ENCODE measurements at regions not wholly inside any gene's neighbourhood (a gene's known extent, or its start where the extent isn't known, plus 50 kb on each side); places are given as distances from the start of the nearest gene placed in this dataset.
"Not testable (repeated sequence)": the region's sequence is repeated elsewhere in the genome, so short reads cannot be mapped to it uniquely, and the experiment has no call there.

GRCh38 chr13:54737211-54737610 is 1708.6 kb downstream of the OLFM4 start:
- not testable (repeated sequence) for DNase-seq

DNA sequence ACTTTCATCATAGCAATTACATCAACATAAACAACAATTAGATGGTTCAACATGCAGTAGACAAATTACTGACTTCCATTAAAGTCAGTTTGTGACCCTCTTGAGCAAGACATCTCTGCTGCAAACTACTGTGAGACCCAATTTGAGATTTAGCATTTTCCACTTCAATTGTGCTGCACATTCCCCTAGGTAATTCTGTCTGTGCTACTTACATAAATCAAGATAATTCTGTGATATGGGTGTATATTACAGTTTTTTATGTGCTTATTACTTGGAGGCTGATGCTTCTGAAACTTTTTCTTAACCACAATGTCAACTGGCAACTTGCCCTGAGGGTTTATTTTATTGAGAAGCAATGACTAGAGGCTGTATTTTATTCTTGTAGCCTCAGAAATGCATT is 1714.4 kb downstream of the OLFM4 start:
- DNase-seq: no peak

DNA sequence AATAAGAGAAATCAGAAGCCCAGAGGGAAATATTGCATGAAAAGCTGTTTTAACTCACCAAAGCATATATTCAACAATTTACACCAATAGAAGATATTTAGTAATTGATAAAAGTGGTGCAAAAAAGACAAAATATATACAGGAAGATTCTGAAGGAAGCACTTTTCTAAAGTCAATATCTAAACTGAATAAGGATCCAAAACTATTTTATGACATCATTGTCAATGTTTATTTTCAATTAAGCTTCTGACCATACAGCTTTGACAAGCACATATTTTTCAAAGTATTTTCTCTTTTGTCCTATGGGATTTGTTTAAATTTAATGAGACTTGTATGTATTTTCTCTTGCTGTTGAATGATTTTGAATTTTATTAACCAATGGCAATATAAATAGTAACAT is 1716.1 kb downstream of the OLFM4 start:
- no peak for DNase-seq

DNA sequence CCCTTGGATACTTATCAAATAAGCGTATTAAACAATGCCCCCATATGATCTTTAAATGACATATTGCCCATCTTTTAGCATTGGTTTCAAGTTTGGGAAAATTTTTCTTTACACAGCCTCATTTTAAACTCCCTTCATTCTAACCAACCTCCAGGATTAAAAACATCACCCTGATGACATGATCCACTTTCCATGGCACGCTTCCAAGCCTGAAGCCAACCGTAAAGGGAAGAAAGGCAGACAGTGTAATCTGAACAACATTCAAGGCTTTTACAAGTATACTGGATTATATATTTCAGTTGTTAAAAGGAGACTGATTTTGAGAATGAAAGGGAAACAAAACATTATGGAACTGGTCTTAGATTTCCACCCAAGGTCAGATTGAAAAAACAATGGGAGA is 1721.9 kb downstream of the OLFM4 start:
- no peak for DNase-seq

DNA sequence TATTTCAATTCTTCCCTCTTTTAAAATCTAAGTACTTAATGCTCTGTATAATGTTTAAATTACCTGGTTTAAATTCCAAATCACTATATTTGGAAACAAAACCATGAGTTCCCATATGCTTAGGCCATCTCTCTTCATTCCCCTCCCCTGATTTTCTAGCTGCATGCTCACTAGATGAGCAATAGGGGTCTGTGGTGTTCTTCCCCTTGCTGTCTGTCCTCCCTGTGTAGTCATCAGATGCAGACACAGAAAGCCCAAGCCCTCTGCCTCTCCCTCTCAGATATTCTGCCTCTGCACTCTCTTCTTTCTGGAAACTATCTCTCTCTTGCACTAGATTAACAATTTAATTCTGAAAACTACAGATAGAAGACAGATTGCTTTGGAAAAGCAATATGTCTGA is 1730.2 kb downstream of the OLFM4 start:
- DNase-seq: no peak

- no peak for DNase-seq
Measured at GRCh38 chr13:54768214-54768613, 1739.6 kb downstream of the OLFM4 start.

GRCh38 chr13:54775501-54776191 is 1747.0 kb downstream of the OLFM4 start:
- DNase-seq: no peak

- no peak for DNase-seq
Measured at GRCh38 chr13:54787754-54788153, 1759.1 kb downstream of the OLFM4 start.

- no peak for DNase-seq
Measured at GRCh38 chr13:54799621-54800226, 1771.1 kb downstream of the OLFM4 start.

- no peak for DNase-seq
Measured at GRCh38 chr13:54802226-54802625, 1773.6 kb downstream of the OLFM4 start.

- no peak for DNase-seq
Measured at GRCh38 chr13:54805743-54806142, 1777.1 kb downstream of the OLFM4 start.

- not testable (repeated sequence) for DNase-seq
Measured at GRCh38 chr13:54821938-54822470, 1793.4 kb downstream of the OLFM4 start.

GRCh38 chr13:54829391-54830068 is 1800.9 kb downstream of the OLFM4 start:
- DNase-seq: not testable (repeated sequence)

DNA sequence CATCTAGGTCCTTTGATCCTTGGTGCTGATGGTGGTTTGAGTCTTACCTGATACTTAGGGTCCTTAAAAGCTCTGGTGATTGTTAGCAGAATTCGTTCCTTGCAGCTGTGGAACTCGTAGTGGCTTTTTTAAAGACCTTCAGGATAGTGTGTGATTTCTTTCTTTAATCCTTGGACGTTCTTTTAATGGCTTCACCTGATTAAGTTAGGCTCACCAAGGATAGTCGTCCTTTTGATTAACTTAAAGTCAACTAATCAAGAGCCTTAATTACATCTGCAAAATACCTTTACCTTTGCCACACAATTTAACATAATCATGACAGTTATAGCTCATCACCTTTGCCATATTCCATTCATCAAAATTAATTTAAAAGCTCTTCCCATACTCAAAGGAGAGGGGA is 1807.7 kb downstream of the OLFM4 start:
- no peak for DNase-seq

- DNase-seq: no peak
Measured at GRCh38 chr13:54841682-54842081, 1813.1 kb downstream of the OLFM4 start.

DNA sequence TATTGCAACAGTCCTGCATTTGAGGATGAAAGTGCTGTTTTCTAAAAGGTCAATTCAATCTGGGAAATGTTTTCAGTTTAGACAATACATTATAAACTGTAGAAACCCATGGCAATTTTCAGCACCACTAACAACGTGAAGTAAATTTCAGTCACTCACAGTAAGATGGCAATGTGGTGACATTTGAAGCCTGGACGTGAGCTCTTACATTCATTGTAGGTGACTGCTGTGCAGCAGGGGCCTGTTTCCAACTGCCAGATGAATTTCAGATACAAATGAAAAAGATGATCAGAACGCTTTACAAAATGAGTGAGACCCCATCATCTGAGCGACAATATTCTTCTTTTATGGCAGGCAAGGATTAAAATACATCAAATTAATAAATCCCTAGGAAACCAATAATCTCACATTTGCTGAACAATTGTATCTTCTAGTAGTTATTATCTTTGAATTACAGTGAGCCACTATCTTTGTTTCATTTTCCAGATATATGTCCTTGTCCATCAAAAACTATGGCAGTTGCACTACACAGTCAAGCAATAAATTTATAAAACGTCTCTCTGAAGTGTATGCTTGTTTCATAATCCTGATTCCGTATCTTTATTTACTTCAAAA is 1816.8 kb downstream of the OLFM4 start:
- no peak for DNase-seq

- DNase-seq: no peak
Measured at GRCh38 chr13:54852831-54853230, 1824.2 kb downstream of the OLFM4 start.

- DNase-seq: no peak
Measured at GRCh38 chr13:54859827-54860226, 1831.2 kb downstream of the OLFM4 start.

GRCh38 chr13:54875111-54875510 is 1846.5 kb downstream of the OLFM4 start:
- no peak for DNase-seq

DNA sequence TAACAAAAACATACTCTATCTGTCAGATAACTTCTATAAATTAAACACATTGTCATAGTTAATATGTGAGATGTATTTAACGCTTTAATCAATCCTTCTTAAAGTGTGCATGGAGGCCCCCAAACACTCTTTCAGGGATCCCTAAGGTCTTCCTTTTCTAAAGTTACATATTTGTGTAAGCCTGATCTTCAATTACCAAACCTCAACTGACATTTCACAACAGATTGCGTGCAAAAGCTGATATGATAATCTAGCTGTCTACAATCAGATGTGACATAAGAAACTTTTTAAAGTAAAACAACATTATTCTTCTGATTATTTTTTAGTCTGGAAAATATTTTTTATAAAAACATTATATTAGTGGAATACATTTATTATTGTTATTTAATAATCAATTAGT is 1850.4 kb downstream of the OLFM4 start:
- DNase-seq: no peak

DNA sequence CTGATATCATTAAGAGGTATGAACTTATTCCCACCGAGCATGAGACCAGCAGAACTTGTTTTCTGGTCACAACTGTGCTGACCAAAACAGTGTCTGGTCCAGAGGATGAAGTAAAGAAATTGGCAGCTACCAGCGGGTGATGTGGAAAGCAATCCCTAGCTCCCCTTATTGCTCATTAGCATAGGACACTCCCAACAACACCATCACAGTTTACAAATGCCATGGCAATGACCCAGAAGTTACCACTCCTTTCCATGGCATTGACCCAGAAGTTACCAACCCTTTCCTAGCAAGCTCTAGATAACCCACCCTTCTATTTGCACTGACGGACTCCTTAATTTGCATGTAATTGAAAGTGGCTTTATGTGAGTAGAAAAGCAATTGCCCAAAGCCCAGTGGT is 1856.1 kb downstream of the OLFM4 start:
- DNase-seq: no peak

GRCh38 chr13:54890976-54891375 is 1862.4 kb downstream of the OLFM4 start:
- no peak for DNase-seq

DNA sequence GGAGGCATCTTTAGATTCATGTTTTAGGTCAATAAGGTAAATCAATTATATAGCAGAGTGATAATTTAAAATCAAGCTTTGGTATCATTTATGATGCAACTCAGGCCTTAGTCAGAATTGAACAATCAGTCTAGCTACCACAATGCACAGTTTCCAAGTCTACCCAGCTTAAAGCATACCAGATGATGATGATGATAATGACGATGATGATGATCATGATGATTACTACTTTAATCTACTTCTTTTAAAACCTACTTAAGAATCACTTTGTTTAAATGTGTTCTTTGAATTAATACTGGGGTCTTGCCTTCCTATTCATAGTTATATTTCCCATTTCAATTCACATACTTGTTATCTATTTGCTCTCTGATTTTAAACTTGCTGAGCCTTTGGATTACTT is 1872.7 kb downstream of the OLFM4 start:
- DNase-seq: no peak

DNA sequence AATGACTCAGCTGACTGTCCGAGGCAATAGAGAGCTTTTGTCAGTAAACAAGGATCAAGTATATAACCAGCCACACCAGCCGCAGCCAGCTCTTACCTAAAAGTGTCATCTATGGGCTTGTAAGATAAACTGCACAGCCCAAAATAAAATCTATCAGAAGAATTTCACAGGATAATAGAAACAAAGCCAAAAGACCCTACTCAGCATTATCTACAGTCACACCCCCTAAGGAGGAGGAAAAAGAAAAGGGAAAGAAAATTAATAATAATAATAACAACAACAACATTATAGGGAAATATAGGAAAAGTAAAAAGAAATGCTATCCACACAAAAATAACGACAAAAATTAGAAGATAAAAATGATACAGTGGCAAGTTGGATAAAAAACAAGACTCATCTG is 1883.8 kb downstream of the OLFM4 start:
- DNase-seq: no peak

All from T-helper 1 cell (primary cell).